ENCODE measurements at regions not wholly inside any gene's neighbourhood (a gene's known extent, or its start where the extent isn't known, plus 50 kb on each side); places are given as distances from the start of the nearest gene placed in this dataset.

GRCh38 chr12:124466216-124467128 is 100.9 kb downstream of the NCOR2 start (continued):
- TF ChIP-seq SIN3A (IDR thresholded peaks at IDR 0.05; ENCODE audit: low read depth, low read length) (peak; percentile 67; the same call in 1 of the 2 replicates), RCOR1 (conservative IDR thresholded peaks at IDR 0.05; ENCODE audit: low read depth, low read length) (no peak), E4F1 (IDR thresholded peaks at IDR 0.05; ENCODE audit: borderline replicate concordance, partially characterized antibody) (no peak), CHD4 (IDR thresholded peaks at IDR 0.05) (no peak), PAX8 (IDR thresholded peaks at IDR 0.05) (no peak), SMC3 (IDR thresholded peaks at IDR 0.05; ENCODE audit: borderline replicate concordance, low read length) (peak; percentile 48; the same call in 1 of the 2 replicates), WRNIP1 (IDR thresholded peaks at IDR 0.05; ENCODE audit: borderline replicate concordance, low read depth, low read length) (no peak), SUPT20H (IDR thresholded peaks at IDR 0.05; ENCODE audit: borderline replicate concordance, control insufficient read depth, low read depth, low read length) (no peak), JUNB (IDR thresholded peaks at IDR 0.05) (peak; percentile 54; the same call in 1 of the 2 replicates), MYC (IDR thresholded peaks at IDR 0.05; ENCODE audit: insufficient read depth, insufficient read length, insufficient replicate concordance, low read length, severe bottlenecking) (no peak), RAD21 (IDR thresholded peaks at IDR 0.05; ENCODE audit: insufficient read depth, low read depth, low read length) (peak; percentile 51), RAD51 (IDR thresholded peaks at IDR 0.05) (no peak), ZZZ3 (IDR thresholded peaks at IDR 0.05; ENCODE audit: control insufficient read depth, insufficient read length, low read depth) (no peak), EED (IDR thresholded peaks at IDR 0.05; ENCODE audit: low read depth) (peak; percentile 84), POLR2AphosphoS5 (IDR thresholded peaks at IDR 0.05; ENCODE audit: low read length) (0 out of 2 replicates have a peak, but pooled peaks have one; percentile 35), YBX1 (IDR thresholded peaks at IDR 0.05) (no peak), MXI1 (IDR thresholded peaks at IDR 0.05; ENCODE audit: low read depth, low read length) (peak; percentile 38; the same call in 1 of the 2 replicates), SMAD5 (IDR thresholded peaks at IDR 0.05; ENCODE audit: low read depth) (no peak), NRF1 (conservative IDR thresholded peaks at IDR 0.05; ENCODE audit: low read depth, low read length) (no peak), YY1 (IDR thresholded peaks at IDR 0.05; ENCODE audit: low read depth, low read length) (peak; percentile 67), FOXM1 (IDR thresholded peaks at IDR 0.05; ENCODE audit: low read depth, low read length) (0 out of 2 replicates have a peak, but pooled peaks have one; percentile 29)
- TF ChIP-seq, protein P1, sequence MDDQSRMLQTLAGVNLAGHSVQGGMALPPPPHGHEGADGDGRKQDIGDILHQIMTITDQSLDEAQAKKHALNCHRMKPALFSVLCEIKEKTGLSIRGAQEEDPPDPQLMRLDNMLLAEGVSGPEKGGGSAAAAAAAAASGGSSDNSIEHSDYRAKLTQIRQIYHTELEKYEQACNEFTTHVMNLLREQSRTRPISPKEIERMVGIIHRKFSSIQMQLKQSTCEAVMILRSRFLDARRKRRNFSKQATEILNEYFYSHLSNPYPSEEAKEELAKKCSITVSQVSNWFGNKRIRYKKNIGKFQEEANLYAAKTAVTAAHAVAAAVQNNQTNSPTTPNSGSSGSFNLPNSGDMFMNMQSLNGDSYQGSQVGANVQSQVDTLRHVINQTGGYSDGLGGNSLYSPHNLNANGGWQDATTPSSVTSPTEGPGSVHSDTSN (IDR thresholded peaks at IDR 0.05; ENCODE audit: insufficient replicate concordance, low read depth, low read length) = no peak
- TF ChIP-seq, protein P2, sequence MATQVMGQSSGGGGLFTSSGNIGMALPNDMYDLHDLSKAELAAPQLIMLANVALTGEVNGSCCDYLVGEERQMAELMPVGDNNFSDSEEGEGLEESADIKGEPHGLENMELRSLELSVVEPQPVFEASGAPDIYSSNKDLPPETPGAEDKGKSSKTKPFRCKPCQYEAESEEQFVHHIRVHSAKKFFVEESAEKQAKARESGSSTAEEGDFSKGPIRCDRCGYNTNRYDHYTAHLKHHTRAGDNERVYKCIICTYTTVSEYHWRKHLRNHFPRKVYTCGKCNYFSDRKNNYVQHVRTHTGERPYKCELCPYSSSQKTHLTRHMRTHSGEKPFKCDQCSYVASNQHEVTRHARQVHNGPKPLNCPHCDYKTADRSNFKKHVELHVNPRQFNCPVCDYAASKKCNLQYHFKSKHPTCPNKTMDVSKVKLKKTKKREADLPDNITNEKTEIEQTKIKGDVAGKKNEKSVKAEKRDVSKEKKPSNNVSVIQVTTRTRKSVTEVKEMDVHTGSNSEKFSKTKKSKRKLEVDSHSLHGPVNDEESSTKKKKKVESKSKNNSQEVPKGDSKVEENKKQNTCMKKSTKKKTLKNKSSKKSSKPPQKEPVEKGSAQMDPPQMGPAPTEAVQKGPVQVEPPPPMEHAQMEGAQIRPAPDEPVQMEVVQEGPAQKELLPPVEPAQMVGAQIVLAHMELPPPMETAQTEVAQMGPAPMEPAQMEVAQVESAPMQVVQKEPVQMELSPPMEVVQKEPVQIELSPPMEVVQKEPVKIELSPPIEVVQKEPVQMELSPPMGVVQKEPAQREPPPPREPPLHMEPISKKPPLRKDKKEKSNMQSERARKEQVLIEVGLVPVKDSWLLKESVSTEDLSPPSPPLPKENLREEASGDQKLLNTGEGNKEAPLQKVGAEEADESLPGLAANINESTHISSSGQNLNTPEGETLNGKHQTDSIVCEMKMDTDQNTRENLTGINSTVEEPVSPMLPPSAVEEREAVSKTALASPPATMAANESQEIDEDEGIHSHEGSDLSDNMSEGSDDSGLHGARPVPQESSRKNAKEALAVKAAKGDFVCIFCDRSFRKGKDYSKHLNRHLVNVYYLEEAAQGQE (IDR thresholded peaks at IDR 0.05; ENCODE audit: low read depth, low read length) = no peak

Measured in GM12878 (cell line).